ENCODE measurements at regions not wholly inside any gene's neighbourhood (a gene's known extent, or its start where the extent isn't known, plus 50 kb on each side); places are given as distances from the start of the nearest gene placed in this dataset.

DNA sequence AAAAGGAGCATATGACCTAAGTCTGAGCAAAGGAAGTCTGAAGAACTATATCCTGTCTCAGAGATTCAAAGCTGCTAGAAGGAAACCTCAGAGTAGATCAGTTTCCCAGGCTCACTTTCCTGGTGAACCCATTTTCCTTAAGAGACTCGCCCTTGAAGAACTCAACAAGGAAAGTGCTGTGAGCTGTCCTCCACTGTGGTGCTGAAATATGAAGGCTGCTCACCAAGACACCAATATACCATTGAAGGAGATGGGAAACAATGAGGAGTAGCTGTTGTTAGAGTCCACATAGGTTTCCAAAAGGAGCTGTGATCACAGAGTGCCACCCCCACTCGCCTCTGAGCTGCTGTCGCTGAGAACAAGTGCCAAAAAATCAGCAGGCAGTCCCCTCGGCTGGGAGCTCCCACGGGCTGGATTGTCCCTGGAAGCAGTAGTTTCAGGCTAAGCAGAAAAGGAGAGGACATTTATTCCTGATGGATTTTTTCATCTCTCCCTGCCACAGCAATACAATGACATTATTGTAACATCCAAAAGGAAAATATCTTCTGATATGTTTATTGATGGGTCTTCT lies 282.1 kb downstream of the RPS29 start:
- POLR2A ChIA-PET: no interaction called here
- DNase-seq (no peak), ATAC-seq (replicated peaks in 1 of 4) (no peak)
- Mint-ChIP-seq H3K4me3 (no peak overlapping the region), H3K4me1 (no peaks in the 10 kb centered on the region), H3K36me3 (no peaks in the 10 kb centered on the region), H3K27ac (no peak overlapping the region), H3K9me3 (peaks cover 0 to 7% (median 6%) of the 10 kb centered on the region in 3 donors), H3K27me3 (peaks cover 5 to 7% of the 10 kb centered on the region in 2 donors)
- Histone ChIP-seq H3K4me3 (ENCODE audit: control insufficient read depth in 1 of 2, extremely low read depth in 1 of 2, low read length in 1 of 2) (no peak overlapping the region), H3K27me3 (replicated peaks in 1 of 2; ENCODE audit: control insufficient read depth in 2 of 2, extremely low read depth in 1 of 2, insufficient read depth in 2 of 2, low read length in 1 of 2) (no peaks in the 10 kb centered on the region), H3K36me3 (ENCODE audit: control insufficient read depth in 2 of 2, extremely low read depth in 1 of 2, insufficient read depth in 1 of 2, low read length in 1 of 2) (no peaks in the 10 kb centered on the region), H3K4me1 (ENCODE audit: control insufficient read depth in 1 of 2, extremely low read depth in 1 of 2, insufficient read depth in 2 of 2, low read length in 2 of 2) (no peaks in the 10 kb centered on the region), H3K27ac (ENCODE audit: low read length) (no peak overlapping the region), H3K9me3 (no peaks in the 10 kb centered on the region)
- 17% methylated on average over 2 of the region's 5 CpGs for WGBS (ENCODE audit: insufficient coverage)
- CTCF ChIA-PET: no interaction called here

DNA sequence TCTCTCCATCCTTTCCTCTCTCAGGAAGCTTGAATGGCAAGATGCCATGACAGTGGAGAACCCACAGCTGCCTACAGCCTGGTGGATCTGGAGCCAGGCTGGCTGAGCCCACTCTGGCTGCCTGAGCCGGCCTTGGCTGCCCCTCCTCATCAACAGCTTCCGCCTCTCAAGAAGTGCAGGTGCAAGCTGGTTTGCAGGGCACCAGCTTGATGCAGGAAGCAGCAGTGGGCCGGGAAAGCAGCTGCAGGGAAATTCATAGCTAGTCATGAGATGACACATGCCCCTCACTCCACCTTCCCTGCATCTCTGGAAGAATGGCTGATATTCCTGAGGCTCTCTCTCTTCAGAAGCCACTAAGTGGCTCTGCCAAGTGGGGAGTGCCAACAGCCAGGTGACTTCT lies 289.1 kb downstream of the RPS29 start:
- no peaks in the 10 kb centered on the region for H3K36me3 Mint-ChIP-seq
- Histone ChIP-seq H3K27ac (ENCODE audit: low read length) (no peak overlapping the region), H3K27me3 (replicated peaks in 1 of 2; ENCODE audit: control insufficient read depth in 2 of 2, extremely low read depth in 1 of 2, insufficient read depth in 2 of 2, low read length in 1 of 2) (peaks cover 0 to 4% of the 10 kb centered on the region in 2 experiments), H3K4me3 (ENCODE audit: control insufficient read depth in 1 of 2, extremely low read depth in 1 of 2, low read length in 1 of 2) (no peak overlapping the region), H3K4me1 (ENCODE audit: control insufficient read depth in 1 of 2, extremely low read depth in 1 of 2, insufficient read depth in 2 of 2, low read length in 2 of 2) (no peaks in the 10 kb centered on the region), H3K9me3 (no peaks in the 10 kb centered on the region), H3K36me3 (ENCODE audit: control insufficient read depth in 2 of 2, extremely low read depth in 1 of 2, insufficient read depth in 1 of 2, low read length in 1 of 2) (no peaks in the 10 kb centered on the region)
- H3K27ac Mint-ChIP-seq: no peak overlapping the region
- no peak for DNase-seq
- H3K9me3 Mint-ChIP-seq: peaks cover 0 to 6% (median 0%) of the 10 kb centered on the region in 3 donors
- 59% methylated on average over 3 of the region's 3 CpGs for WGBS (ENCODE audit: insufficient coverage)
- POLR2A ChIA-PET: no interaction called here
- CTCF ChIA-PET: no interaction called here
- ATAC-seq (replicated peaks in 1 of 4): no peak
- H3K4me3 Mint-ChIP-seq: no peak overlapping the region
- H3K27me3 Mint-ChIP-seq: peaks cover 9 to 11% of the 10 kb centered on the region in 2 donors
- no peaks in the 10 kb centered on the region for H3K4me1 Mint-ChIP-seq

DNA sequence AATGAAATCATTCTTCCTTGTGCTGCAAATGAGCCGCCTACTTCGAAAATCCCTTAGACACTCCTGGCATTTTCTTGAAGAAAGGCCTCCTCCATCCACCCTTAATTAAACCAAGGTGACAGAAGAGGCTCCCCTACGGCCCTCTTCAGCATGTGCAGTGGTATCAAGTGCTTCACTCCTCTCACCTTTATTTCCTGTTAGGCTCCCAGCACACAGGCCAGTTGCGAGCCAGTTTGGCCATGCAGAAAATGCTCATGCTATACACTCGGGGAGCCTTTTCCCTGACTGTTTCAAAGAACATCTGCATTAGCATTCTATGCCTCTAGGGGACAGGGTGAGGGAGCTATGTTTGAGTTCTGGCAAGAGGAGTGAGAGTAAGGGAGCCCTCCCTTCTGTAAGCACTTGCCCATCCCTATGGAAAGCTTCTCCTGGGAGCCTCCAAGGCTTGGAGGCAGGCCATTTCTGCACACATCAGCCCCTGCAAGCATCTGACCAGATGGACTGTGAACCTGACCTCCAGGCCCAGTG lies 291.5 kb downstream of the RPS29 start:
- CTCF ChIA-PET: interaction anchor here in 1 of 2 donors (0.6 kb wide), 1 partner anchor 10 kb away, joined by 4 read pairs; no protein-coding TSS in a partner anchor
- Histone ChIP-seq H3K27ac (ENCODE audit: low read length) (no peak overlapping the region), H3K4me1 (ENCODE audit: control insufficient read depth in 1 of 2, extremely low read depth in 1 of 2, insufficient read depth in 2 of 2, low read length in 2 of 2) (no peaks in the 10 kb centered on the region), H3K36me3 (ENCODE audit: control insufficient read depth in 2 of 2, extremely low read depth in 1 of 2, insufficient read depth in 1 of 2, low read length in 1 of 2) (no peaks in the 10 kb centered on the region), H3K27me3 (replicated peaks in 1 of 2; ENCODE audit: control insufficient read depth in 2 of 2, extremely low read depth in 1 of 2, insufficient read depth in 2 of 2, low read length in 1 of 2) (peaks cover 0 to 4% of the 10 kb centered on the region in 2 experiments), H3K9me3 (no peaks in the 10 kb centered on the region), H3K4me3 (ENCODE audit: control insufficient read depth in 1 of 2, extremely low read depth in 1 of 2, low read length in 1 of 2) (no peak overlapping the region)
- POLR2A ChIA-PET: no interaction called here
- ATAC-seq (replicated peaks in 1 of 4): no peak
- WGBS (ENCODE audit: insufficient coverage): 61% methylated on average over 5 of the region's 5 CpGs
- H3K9me3 Mint-ChIP-seq: peaks cover 0 to 4% (median 0%) of the 10 kb centered on the region in 3 donors
- H3K27ac Mint-ChIP-seq: no peak overlapping the region
- H3K36me3 Mint-ChIP-seq: no peaks in the 10 kb centered on the region
- H3K27me3 Mint-ChIP-seq: peaks cover 9 to 11% of the 10 kb centered on the region in 2 donors
- DNase-seq: no peak
- H3K4me3 Mint-ChIP-seq: no peak overlapping the region
- no peaks in the 10 kb centered on the region for H3K4me1 Mint-ChIP-seq

DNA sequence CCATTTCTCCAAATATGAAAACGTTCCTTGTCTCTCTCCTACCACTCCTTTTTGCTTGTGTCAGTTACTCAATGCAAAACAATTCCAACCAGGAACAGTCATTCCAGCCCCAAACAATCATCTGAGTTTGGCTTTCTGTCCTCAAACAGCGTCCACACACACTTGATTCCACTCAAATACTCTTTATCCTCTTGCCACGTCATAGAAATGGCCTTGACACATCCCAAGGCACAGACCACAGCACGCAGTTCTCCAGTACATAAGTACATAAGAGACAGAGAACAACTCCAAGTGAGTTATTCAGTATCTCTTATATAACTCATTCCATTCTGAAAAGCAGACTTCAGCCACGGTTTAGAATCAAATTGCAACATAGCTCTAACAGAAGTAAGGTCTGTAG lies 299.2 kb downstream of the RPS29 start:
- H3K27me3 ChIP-seq (replicated peaks in 1 of 2; ENCODE audit: control insufficient read depth in 2 of 2, extremely low read depth in 1 of 2, insufficient read depth in 2 of 2, low read length in 1 of 2): no peaks in the 10 kb centered on the region
- H3K4me1 ChIP-seq (ENCODE audit: control insufficient read depth in 1 of 2, extremely low read depth in 1 of 2, insufficient read depth in 2 of 2, low read length in 2 of 2): no peaks in the 10 kb centered on the region
- CTCF ChIA-PET: no interaction called here
- POLR2A ChIA-PET: no interaction called here
- Mint-ChIP-seq H3K27me3 (peaks cover 13 to 24% of the 10 kb centered on the region in 2 donors), H3K36me3 (no peaks in the 10 kb centered on the region), H3K4me3 (no peak overlapping the region), H3K4me1 (no peaks in the 10 kb centered on the region), H3K27ac (no peak overlapping the region), H3K9me3 (no peaks in the 10 kb centered on the region)
- DNase-seq (no peak), ATAC-seq (replicated peaks in 1 of 4) (no peak)
- H3K36me3 ChIP-seq (ENCODE audit: control insufficient read depth in 2 of 2, extremely low read depth in 1 of 2, insufficient read depth in 1 of 2, low read length in 1 of 2): no peaks in the 10 kb centered on the region
- no peaks in the 10 kb centered on the region for H3K9me3 ChIP-seq
- H3K4me3 ChIP-seq (ENCODE audit: control insufficient read depth in 1 of 2, extremely low read depth in 1 of 2, low read length in 1 of 2): no peak overlapping the region
- 32% methylated on average over 4 of the region's 5 CpGs for WGBS (ENCODE audit: insufficient coverage)
- no peak overlapping the region for H3K27ac ChIP-seq (ENCODE audit: low read length)

DNA sequence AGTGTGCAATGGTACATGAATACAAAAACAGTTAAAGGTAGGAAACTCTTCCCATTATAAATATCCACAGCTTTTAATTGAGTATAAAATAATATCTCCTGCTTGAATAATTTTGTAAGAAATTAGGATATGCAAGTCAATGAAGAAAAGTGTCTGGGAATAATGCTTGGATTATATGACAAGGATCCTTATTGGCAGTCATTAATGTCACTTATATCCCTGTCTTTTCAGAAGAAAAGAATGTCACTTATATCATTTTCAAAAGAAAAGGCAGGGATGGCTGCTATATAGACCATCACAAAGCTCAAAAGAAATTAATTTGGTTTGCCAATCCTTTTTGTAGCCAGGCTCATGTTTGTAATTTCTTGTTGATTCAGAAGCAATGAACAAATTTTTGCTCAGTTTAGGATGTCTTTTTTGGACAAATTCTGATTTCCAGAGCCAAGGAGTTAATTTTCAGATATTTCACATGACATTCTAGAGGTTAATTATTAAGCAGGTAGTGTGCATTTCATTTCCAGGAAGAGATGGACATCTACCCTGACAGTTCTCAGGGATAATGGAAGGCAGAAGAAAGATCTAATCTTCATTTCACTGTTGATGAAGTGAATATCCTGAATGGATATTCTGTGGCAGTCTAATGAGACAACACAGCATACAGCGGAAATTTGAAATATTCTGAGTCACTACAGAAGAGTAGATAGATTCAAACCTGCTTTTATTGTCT lies 299.8 kb downstream of the RPS29 start:
- Mint-ChIP-seq H3K27ac (no peak overlapping the region), H3K4me3 (no peak overlapping the region), H3K9me3 (no peaks in the 10 kb centered on the region), H3K27me3 (peaks cover 13 to 24% of the 10 kb centered on the region in 2 donors), H3K36me3 (no peaks in the 10 kb centered on the region), H3K4me1 (no peaks in the 10 kb centered on the region)
- POLR2A ChIA-PET: interaction anchor here in 1 of 2 donors (1.0 kb wide), 1 partner anchor 10 kb away, joined by 3 read pairs; no protein-coding TSS in a partner anchor
- Histone ChIP-seq H3K9me3 (no peaks in the 10 kb centered on the region), H3K4me1 (ENCODE audit: control insufficient read depth in 1 of 2, extremely low read depth in 1 of 2, insufficient read depth in 2 of 2, low read length in 2 of 2) (no peaks in the 10 kb centered on the region), H3K4me3 (ENCODE audit: control insufficient read depth in 1 of 2, extremely low read depth in 1 of 2, low read length in 1 of 2) (no peak overlapping the region), H3K27ac (ENCODE audit: low read length) (no peak overlapping the region), H3K27me3 (replicated peaks in 1 of 2; ENCODE audit: control insufficient read depth in 2 of 2, extremely low read depth in 1 of 2, insufficient read depth in 2 of 2, low read length in 1 of 2) (no peaks in the 10 kb centered on the region), H3K36me3 (ENCODE audit: control insufficient read depth in 2 of 2, extremely low read depth in 1 of 2, insufficient read depth in 1 of 2, low read length in 1 of 2) (no peaks in the 10 kb centered on the region)
- no peak for DNase-seq
- CTCF ChIA-PET: no interaction called here
- ATAC-seq (replicated peaks in 1 of 4): no peak
- WGBS (ENCODE audit: insufficient coverage): 89% methylated on average over 1 of the region's 1 CpG

DNA sequence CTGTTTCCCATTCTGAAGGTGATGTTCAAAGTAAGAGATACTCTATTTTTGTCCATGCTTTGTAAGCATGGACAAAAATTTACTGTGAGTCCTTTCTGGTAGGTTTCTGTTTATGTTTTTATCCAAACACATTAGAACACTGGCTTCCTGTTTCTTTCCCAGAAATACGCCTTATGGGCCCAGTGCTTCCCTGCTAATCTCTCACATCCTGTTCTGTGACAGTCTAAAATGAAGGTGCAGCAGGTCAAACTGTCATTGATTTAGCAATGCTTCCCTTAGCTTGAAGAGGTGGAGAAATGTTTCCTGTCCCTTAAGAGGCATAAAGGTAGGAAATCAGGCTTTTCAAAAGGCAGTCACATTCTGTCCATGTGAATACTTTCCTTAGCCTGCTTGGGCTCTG lies 305.6 kb downstream of the RPS29 start:
- ChIA-PET CTCF (no interaction called here), POLR2A (no interaction called here)
- Mint-ChIP-seq H3K4me1 (no peaks in the 10 kb centered on the region), H3K9me3 (no peaks in the 10 kb centered on the region), H3K36me3 (no peaks in the 10 kb centered on the region), H3K4me3 (no peak overlapping the region), H3K27ac (no peak overlapping the region), H3K27me3 (peaks cover 9 to 13% of the 10 kb centered on the region in 2 donors)
- no peak for DNase-seq
- H3K27me3 ChIP-seq (replicated peaks in 1 of 2; ENCODE audit: control insufficient read depth in 2 of 2, extremely low read depth in 1 of 2, insufficient read depth in 2 of 2, low read length in 1 of 2): no peaks in the 10 kb centered on the region
- WGBS (ENCODE audit: insufficient coverage): no CpG with 5 or more reads among the region's 1 CpG
- H3K4me1 ChIP-seq (ENCODE audit: control insufficient read depth in 1 of 2, extremely low read depth in 1 of 2, insufficient read depth in 2 of 2, low read length in 2 of 2): no peaks in the 10 kb centered on the region
- H3K36me3 ChIP-seq (ENCODE audit: control insufficient read depth in 2 of 2, extremely low read depth in 1 of 2, insufficient read depth in 1 of 2, low read length in 1 of 2): no peaks in the 10 kb centered on the region
- no peak overlapping the region for H3K4me3 ChIP-seq (ENCODE audit: control insufficient read depth in 1 of 2, extremely low read depth in 1 of 2, low read length in 1 of 2)
- no peak overlapping the region for H3K27ac ChIP-seq (ENCODE audit: low read length)
- no peak for ATAC-seq (replicated peaks in 1 of 4)
- H3K9me3 ChIP-seq: no peaks in the 10 kb centered on the region
